T-helper 1 cell (primary cell): ENCODE measurements at regions not wholly inside any gene's neighbourhood (a gene's known extent, or its start where the extent isn't known, plus 50 kb on each side); places are given as distances from the start of the nearest gene placed in this dataset.

ENCODE experiments used
- DNase-seq, 5 donors: peaks; one replicate each; pipeline ENCODE4 v3.0.0-alpha.2; 2012 to 2020

DNA sequence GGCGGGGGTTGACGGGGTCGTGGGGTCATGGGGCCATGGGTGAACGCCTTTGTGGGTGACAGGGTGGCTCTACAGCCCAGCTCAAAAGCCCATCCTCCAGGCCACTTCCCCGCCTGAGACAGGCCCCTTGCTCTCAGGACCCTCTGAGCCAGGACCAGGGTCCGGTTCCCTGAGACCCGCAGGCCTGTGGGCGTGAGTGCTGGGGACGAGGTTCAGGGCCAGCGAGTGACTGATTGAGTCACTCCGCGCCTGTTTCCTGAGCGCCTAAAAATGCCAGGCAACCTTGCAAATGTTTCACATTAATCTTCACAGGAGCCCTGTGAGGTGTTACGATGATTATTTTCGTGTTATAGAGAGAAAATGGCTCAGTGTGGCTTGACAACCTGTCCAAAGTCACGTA lies 97.8 kb downstream of the ZNF674 start:
- no peak for DNase-seq

DNA sequence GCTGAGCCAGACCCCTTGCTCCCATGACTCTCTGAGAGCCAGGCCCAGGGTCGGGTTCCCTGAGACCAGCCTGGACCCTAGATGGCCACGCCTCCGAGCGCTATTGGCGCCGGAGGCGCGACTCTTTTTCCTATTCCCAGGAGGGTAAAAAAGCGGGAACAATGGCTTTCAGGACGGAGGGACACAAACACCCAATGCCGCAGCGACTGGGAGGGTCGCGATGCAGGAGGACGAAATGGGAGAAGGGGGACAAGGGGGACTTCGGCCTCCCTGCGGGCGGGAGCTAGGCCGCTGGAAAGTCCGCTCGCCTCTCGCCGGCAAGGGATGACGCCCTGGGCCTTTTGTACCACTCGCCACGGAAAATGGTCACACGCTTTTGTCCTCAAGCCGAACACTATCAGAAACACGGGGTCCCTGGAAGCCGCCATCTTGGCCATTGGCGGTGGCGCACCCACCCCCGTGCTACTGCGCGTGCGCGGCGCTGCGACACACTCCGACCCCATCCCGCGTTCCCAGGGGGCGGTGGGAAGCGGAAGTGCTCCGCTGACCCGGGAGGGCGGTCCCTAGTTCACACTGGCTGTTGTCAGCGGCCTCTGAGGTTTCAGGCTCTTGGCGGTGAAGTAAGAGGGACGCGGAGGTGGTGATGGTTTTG lies 98.4 kb downstream of the ZNF674 start:
- DNase-seq: peak; percentile 69 to 84 (median 77)

DNA sequence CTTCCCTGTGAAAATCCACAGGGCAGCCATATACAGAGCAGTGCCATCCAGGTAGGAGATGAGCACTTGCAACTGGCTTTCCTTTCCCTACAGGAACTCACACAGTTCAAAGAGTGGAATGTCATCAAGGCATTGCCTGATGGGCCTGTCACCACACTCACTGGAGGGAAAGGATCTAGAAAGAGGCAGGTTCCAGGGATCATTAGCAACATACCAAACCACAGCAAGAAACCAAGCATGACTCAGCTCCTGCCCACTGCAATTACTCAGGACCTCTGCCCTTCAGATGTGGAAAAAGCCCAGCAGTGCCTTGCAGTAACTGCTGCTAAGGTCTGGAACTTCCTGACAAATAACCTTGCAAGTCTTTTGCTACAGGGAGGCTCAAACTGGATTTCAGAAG lies 101.2 kb downstream of the ZNF674 start:
- no peak for DNase-seq

DNA sequence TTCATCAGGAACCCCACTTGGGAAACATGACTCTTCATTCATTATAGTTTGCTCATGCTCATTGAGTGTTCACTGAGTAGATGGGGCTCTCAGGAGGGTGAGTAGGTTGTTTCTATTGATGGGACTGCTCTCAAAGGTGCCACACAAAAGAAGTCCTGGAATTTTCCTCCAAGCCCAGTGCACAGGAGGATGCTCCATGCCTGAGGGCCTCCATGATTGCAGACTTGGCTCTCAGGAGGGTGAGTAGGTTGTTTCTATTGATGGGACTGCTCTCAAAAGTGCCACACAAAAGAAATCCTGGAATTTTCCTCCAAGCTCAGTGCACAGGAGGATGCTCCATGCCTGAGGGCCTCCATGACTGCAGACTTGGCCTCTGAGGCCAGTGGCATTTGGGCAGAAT lies 108.5 kb downstream of the ZNF674 start:
- no peak for DNase-seq

DNA sequence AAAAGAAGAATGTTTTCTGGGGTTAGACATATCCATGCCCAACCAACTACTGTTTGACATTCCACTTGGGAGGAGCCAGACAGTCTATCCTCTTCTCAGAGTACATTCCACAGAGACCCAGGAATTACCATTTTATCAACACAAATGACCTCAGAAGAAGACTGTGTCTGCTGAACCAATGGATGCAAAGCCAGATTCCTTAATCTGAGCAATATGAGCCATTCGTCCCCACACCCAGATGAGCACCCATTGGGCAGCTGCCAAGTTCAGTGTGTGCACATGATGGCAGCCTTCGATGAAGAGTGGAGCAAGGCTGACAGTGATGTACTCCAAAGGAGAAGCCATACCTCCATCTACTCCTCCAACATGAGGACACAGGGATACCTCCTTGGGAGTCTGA lies 111.3 kb downstream of the ZNF674 start:
- no peak for DNase-seq

DNA sequence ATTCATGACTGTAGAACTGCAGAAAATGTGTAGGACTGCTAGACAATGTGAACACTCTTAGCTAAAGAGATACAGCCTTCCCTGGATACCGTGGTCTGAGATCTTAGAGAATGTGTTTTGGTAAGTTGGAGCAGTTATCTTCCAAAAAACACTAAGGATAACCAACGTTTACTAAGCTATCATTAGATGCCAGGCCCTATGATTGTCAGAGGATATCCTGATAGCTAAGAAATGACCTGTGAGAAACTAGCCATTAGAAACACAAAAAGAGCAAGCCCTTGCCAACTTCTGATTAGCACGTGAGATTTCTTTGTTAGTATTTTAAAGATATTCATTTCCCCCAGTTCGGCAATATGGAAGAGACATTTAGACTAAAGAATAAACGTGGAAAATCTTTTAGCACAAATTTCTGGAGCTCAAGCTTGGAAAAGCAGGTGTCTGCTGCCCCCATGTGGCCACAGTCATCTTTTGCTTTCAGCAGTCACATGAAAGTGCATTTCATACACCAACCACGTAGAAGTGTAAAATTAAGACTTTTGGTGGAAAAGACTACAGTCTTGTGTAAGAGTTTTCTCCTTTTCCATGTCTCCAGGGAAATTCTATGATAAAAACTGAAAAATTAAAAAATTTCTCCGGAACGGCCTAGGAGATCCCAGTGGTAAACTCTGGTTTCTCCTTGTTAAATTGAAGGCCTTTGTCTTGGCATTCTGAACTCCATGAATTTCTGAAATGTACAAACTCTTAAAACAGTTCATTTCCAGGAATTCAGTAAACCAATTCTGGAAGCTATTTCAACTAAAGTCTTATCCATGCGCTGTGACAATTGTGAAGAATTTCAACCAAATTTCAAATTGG lies 136.4 kb downstream of the ZNF674 start:
- DNase-seq: peak; percentile 16 to 52 (median 27)

DNA sequence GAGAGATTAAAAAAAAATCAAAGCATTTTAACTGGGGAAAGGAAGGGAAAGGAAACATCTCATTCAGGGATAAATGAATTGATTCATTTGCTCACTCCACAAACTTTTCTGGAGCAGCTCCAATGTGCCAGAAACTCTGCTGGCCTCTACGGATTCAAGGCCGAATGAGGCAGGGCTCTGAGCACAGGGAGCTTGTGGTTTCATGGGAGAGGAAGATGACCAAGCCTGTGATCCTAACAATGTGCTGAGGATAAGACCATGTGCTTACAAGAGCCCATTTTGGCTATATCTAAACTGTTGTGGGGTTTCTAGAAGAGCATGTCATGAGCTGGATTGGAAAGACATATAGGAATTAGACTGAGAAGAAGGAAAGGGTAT lies 137.5 kb downstream of the ZNF674 start:
- no peak for DNase-seq

DNA sequence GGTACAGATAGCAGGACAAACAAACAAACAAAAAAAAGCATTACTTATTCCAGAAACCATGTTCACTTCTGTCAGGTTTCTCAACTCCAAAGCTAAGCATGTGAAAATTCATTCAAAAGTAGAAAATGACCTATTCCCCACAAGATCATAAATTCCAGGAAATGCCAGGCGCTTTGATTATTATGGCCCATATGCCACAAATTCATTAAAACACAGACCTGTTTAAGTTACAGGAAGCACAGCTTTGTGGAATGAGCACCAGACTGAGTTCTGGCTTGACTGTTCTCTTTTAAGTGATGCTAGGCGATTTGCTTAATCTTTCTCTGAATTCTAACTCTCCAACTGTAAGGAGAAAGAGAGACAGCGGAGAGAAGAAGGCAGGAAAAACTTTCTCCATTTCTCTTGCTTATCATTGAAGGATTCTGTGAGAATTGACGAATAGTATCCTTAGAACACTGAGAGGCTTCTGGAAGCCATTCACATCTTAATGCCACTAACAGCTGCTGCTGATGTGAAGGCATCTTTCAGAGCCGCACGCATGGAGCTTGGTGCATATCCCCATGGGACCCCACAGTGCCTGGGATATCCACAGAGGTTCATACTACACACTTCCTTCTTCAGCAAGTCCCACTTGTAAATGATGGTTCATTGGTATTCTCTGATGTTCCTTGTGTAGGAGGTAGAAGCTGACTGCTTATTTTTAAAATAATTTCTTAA lies 138.0 kb downstream of the ZNF674 start:
- DNase-seq: no peak

DNA sequence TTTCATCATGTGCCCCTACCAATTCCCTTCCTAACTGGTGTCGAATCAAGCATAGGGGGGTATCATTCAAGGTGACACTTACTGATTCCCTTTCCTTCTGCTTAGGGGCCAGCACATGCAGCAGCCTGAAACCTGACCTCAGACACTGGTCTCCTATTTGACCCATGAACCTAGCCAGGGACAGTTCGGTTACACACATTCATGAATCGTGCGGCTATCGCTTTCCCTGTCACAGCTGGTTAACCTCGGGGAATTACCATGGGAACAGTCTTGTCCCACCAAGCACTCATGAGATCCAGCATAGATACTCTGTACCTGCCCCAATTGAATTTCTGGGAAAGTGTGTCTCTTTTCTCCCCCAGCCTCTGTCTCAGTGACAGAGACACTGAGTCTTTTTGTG lies 140.4 kb downstream of the ZNF674 start:
- DNase-seq: no peak

DNA sequence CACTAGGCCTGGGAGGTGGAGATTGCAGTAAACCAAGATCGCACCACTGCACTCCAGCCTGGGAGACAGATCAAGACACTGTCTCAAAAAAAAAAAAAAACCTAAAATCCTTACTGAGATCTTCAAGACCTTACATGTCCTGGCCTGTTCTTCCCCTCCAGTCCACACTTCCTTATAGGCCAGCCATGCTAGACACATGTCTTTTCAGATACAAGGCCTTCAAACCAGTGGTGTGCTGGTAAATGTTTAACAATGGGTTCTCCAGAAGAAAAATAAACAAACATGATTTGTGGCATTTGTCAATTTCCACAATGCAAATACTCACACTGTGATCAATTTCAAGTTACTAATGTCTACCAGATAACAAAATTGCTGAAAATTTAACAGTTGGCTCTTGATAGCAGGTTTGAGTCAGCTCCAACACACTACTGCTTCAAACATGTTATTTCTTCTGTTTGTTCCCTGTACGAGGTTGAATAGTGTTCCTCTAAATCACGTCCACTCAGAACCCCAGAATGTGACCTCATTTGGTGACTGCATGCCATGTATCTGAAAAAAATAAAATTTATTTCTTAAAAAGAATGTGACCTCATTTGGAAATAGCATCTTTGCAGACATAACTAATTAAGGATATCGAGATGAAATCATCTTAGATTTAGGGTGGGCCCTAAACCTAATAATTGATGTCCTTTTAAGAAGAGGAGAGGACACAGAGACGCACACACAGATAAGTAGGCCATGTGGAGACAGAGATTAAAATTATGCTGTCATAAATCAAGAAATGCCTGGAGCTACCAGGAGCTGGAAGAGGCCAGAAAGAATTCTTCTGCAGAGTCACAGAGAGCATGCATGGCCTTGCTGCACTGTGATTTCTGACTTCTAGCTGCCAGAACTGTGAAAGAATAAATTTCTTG lies 144.4 kb downstream of the ZNF674 start:
- DNase-seq: no peak

DNA sequence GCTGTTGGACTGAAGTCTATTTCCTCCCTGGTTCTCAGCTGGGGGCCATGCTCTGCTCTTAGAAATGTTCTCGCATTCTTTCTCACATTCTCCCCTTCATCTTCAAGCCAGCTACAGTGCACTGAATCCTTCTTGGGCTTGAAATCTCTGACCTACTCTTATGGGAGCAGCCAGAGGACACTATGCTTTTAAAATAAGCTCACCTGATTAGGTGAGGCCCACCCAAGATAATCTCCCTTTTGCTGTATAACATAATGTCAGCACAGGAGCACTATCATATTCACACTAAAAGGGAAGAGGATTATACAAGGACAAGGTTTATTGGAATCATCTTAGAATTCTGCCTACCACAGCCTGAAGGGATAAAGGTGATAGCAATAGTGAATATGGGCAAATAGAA lies 146.3 kb downstream of the ZNF674 start:
- no peak for DNase-seq

DNA sequence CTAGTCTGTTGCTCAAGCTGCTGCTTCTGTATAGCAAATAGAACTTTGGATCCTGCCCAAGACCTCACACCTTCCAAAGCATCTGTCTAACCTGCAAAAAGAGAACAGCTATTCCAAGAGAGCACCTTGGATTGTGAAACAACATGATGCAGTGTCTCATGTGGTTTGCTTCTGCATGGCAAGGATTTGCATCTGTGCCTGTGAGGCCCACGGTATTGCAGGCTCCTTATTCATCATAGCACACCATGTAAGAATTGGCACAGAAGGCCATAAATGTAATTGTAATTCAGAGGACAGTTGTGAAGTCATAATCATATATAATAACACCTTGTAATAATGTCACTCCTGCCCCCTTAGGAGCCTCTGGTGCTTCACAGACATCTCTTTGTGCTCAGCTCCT lies 147.1 kb downstream of the ZNF674 start:
- DNase-seq: no peak

DNA sequence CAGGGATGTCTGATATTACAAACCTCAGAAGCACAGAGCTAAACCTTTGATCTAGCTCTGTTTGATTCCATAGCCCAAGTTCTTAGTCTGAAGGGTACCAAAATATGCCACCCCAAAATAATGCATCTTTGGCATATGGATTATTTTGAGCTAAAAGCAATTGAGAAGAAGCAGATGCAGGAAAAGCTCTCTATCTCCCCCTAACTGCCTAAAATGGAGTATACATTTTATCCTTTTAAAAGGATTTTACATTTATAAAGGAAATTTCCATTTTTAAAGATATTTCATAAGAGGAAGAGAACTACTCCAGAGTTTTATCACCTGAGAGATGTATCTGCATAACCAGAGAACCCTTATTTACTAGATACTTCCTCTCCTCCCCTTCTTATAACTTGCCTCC lies 158.7 kb downstream of the ZNF674 start:
- no peak for DNase-seq

DNA sequence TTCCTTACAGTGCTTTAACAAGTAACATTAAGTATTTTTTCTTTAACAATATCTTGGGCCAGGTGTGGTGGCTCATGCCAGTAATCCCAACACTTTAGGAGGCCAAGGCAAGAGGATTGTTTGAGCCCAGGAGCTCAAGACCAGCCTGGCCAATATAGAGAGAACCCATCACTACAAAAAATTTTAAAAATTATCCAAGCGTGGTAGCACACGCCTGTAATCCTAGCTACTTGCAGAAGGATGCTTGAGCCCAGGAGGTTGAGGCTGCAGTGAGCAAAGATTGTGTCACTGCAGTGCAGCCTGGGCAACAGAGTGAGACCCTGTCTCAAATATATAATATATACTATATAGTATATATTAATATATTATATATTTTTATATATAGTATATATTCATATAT lies 162.2 kb downstream of the ZNF674 start:
- no peak for DNase-seq

DNA sequence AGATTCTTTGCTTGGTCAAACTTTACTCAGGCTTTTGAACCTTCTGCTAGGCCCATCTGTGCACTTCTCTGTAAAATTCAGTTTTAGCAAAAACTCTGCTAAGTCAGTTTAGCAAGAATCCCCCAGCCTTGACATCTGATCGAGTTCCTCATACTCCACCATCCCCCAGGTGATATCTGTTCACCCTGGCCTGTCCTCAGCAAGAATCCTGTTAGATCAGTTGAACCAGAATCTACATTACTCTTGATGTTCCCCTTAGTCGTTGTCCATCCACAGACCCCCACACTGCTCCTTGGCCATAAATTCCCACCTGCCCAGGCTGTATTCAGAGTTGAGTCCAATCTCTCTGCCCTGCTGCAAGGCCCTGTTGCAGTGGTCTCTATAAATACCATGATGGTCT lies 162.6 kb downstream of the ZNF674 start:
- DNase-seq: no peak

DNA sequence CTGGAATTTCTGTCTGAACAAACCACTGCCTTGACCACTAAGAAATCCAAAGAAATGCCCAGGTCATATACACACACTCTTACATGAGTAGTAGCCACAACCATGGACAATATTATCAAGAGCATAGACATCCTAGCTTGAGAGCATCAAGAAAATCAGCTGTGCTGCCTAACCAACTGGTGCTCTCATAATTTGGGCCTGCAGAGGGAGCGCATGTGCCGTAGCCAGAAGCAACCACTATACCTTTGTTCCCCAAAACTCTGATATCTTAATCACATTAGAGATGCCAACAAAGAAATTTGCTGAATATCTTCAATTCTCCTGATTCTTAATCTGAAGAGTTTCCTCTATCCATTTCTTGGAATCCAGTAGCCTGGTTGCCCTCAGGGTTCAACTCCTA lies 163.6 kb downstream of the ZNF674 start:
- DNase-seq: peak in 2 of 5 donors; percentile 3 to 34

DNA sequence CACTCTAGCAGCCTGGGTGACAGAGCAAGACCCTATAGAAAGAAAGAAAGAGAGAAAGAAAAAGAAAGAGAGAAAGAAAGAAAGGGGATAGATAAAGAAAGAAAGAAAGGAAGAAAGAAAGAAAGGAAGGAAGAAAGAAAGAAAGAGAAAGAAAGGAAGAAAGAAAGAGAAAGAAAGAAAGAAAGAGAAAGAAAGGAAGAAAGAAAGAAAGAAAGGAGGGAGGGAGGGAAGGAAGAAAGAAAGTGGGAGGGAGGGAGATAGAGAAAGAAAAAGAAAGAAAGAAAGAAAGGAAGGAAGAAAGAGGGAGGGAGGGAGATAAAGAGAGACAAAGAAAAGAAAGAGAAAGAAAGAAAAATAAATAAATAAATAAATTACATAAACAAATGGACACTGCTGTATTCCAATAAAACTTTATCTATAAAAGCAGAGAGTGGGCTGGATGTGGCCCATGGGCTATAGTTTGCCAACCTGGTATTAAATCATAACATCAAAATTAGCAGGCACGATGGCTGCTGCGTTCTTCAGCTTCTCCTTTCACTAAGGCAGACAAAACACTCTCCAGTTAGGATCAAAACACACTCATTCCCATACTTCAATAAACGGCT lies 165.0 kb downstream of the ZNF674 start:
- no peak for DNase-seq

DNA sequence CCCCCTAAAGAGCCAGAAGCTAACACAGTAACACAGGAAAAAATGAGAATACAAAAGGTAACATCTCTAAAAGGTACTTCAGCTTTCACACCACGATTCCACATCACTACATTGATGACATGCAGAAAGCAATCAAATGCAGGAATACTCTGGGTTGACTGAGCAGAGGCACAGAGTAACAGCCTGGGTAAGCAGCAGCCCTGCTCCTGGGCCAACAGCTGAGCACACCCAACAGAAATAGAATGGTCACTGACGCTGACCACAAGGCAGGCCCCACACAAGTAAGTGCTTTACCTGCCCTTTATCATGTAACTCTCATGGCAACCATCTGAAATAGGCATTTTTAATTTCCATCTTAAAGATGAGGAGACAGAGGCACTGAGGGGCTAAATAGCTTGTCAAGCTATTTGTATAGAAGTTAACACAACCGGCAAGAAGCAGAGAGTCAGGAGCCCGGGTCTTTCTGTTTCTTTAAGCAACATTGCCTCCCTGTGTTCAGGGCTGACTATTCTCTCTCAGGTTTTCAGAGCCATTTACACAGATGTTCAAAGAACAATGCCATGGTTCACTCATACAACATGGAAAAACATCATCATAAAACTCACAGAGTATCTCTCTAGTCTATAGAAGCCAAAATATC lies 168.9 kb downstream of the ZNF674 start:
- DNase-seq: peak in 3 of 5 donors; percentile 1 to 37 (median 3)

DNA sequence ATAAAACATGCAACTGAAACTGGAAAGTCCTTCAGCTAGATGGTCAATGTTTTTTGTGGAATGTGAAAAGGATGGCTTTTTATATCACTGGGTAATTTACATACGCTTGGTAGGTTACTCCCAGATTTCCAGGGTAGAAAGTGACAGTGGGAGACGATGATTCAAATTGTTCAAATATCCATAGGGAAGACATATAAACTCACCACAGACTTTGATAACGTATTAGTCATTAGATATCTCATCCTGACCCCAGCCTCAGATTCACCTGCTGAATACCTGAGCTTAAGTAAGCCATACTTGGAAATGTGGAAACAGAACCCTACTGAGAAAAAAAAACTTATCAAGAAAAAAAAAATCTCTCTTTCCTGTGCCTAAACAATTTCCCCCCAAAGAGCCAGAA lies 169.4 kb downstream of the ZNF674 start:
- no peak for DNase-seq

DNA sequence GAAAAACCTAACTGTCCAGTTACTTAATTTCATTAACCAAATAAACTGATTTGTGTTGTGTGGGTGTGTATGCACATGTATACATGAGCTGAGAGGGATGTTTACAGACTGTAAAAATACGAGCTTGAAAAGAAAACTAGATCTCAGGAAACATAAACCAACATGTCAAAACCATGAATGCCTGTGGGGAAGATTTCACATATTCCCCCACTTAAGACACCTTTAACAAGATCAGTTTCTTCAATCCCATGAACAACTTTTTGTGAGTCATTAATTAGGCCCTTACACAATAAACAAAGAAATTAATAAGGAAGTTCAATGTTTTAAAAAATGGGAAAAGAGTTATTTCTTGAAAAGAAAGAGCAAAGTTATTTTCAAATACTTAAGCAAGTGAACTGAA lies 170.8 kb downstream of the ZNF674 start:
- no peak for DNase-seq

DNA sequence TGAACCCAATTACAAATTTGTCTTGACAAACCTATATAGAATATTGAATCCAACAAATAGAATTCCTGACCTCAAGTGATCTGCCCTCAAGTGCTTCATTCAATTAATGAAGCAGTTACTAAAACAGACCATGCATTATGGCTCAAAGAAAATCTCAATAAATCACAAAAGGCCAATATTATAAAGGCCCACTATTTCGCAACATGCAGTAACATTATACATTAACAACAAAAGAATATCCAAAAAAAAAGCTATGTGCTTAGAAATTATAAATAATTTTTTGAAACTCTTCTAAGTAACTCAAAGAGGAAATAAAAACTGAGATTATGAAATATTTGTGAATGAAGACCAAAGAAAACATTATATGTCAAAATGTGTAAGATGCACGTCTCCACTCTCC lies 177.7 kb downstream of the ZNF674 start:
- DNase-seq: no peak
